ENCODE measurements at regions not wholly inside any gene's neighbourhood (a gene's known extent, or its start where the extent isn't known, plus 50 kb on each side); places are given as distances from the start of the nearest gene placed in this dataset.

DNA sequence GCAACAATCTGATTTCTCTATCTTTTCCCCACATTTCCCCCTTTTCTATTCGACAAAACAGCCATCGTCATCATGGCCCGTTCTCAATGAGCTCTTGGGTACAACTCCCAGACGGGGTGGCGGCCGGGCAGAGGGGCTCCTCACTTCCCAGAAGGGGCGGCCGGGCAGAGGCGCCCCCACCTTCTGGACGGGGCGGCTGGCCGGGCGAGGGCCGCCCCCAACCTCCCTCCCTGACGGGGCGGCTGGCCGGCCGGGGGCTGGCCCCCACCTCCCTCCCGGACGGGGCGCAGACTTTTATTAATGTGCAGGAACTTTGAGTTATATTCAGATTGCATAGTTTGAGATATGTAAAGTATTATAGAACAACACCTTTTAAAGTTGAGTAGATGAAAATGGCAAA lies 64.4 kb upstream of the HPGD start:
- DNase-seq = no peak
- Histone ChIP-seq H3K4me3 (ENCODE audit: low read length) (no peak overlapping the region), H3K4me1 (ENCODE audit: control insufficient read depth, insufficient read depth, low read length) (peaks cover 1% of the 10 kb centered on the region), H3K27me3 (ENCODE audit: control insufficient read depth, insufficient read depth) (no peaks in the 10 kb centered on the region), H3K27ac (ENCODE audit: low read length) (no peak overlapping the region), H3K9me3 (ENCODE audit: control insufficient read depth, low read length) (no peaks in the 10 kb centered on the region)
- ATAC-seq = no peak
- intact Hi-C loops (cut with DNase I) = no loop called here
- WGBS = 93% methylated on average over 21 of the region's 21 CpGs

GRCh38 chr4:174583056-174583455 lies 60.8 kb upstream of the HPGD start:
- WGBS = 87% methylated on average over 3 of the region's 3 CpGs
- no peak overlapping the region for H3K27ac ChIP-seq (ENCODE audit: low read length)
- intact Hi-C loops (cut with DNase I) = no loop called here
- no peak for ATAC-seq
- H3K27me3 ChIP-seq (ENCODE audit: control insufficient read depth, insufficient read depth) = no peaks in the 10 kb centered on the region
- no peak overlapping the region for H3K4me3 ChIP-seq (ENCODE audit: low read length)
- DNase-seq = no peak
- H3K9me3 ChIP-seq (ENCODE audit: control insufficient read depth, low read length) = no peaks in the 10 kb centered on the region
- no peaks in the 10 kb centered on the region for H3K4me1 ChIP-seq (ENCODE audit: control insufficient read depth, insufficient read depth, low read length)

- no peaks in the 10 kb centered on the region for H3K9me3 ChIP-seq (ENCODE audit: control insufficient read depth, low read length)
- H3K27me3 ChIP-seq (ENCODE audit: control insufficient read depth, insufficient read depth) = no peaks in the 10 kb centered on the region
- ATAC-seq = no peak
- intact Hi-C loops (cut with DNase I) = no loop called here
- no peak for DNase-seq
- H3K27ac ChIP-seq (ENCODE audit: low read length) = no peak overlapping the region
- H3K4me1 ChIP-seq (ENCODE audit: control insufficient read depth, insufficient read depth, low read length) = no peaks in the 10 kb centered on the region
- 75% methylated on average over 5 of the region's 5 CpGs for WGBS
- no peak overlapping the region for H3K4me3 ChIP-seq (ENCODE audit: low read length)
These were observed 60.2 kb upstream of the HPGD start for GRCh38 chr4:174582463-174582862.

DNA sequence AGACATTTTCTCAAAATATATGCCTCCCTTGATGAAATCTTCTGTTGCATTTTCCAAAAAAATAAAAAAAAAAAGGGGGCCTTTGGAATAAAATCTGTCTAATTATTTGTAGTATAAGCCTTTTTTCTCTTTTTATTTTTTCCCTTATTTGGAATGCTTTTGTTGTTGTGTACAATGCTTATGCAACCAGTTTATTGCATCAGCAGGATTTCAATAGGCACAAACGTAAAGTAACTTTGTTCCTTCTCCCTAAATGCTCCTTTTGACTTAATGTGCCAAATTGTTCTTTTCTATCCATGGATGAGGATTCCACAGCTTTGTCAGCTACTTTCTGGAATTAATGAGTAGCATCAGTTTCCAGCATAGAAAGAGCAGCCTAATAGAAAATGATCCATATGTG lies 59.6 kb upstream of the HPGD start:
- WGBS = 68% methylated on average over 1 of the region's 1 CpG
- ATAC-seq = no peak
- DNase-seq = no peak
- Histone ChIP-seq H3K4me3 (ENCODE audit: low read length) (no peak overlapping the region), H3K27me3 (ENCODE audit: control insufficient read depth, insufficient read depth) (no peaks in the 10 kb centered on the region), H3K27ac (ENCODE audit: low read length) (no peak overlapping the region), H3K4me1 (ENCODE audit: control insufficient read depth, insufficient read depth, low read length) (no peaks in the 10 kb centered on the region), H3K9me3 (ENCODE audit: control insufficient read depth, low read length) (no peaks in the 10 kb centered on the region)
- intact Hi-C loops (cut with DNase I) = no loop called here

DNA sequence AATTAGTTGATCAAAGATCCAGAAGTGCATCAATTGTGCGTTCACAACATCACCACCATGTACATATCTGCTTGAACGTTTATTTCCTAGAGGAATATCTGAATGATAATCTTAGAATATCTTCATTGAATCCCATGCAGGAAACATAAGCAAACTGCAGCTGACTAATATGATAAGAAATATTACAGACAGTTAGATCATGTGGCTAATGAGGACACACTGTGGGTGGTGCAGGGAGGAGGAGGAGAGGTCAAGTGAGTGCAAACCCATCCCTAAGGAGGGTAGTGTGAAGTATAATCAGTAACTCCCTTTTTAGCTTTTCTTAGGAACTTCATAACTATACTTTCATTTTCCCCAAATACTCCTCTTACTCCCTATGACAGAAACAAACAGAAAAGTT lies 58.3 kb upstream of the HPGD start:
- H3K4me1 ChIP-seq (ENCODE audit: control insufficient read depth, insufficient read depth, low read length) = no peaks in the 10 kb centered on the region
- WGBS = 38% methylated on average over 2 of the region's 2 CpGs
- no peaks in the 10 kb centered on the region for H3K9me3 ChIP-seq (ENCODE audit: control insufficient read depth, low read length)
- DNase-seq = no peak
- intact Hi-C loops (cut with DNase I) = no loop called here
- no peaks in the 10 kb centered on the region for H3K27me3 ChIP-seq (ENCODE audit: control insufficient read depth, insufficient read depth)
- H3K27ac ChIP-seq (ENCODE audit: low read length) = no peak overlapping the region
- H3K4me3 ChIP-seq (ENCODE audit: low read length) = no peak overlapping the region
- ATAC-seq = peak in 1 of 2 donors; percentile 56

- 71% methylated on average over 3 of the region's 3 CpGs for WGBS
- no peaks in the 10 kb centered on the region for H3K27me3 ChIP-seq (ENCODE audit: control insufficient read depth, insufficient read depth)
- no peaks in the 10 kb centered on the region for H3K9me3 ChIP-seq (ENCODE audit: control insufficient read depth, low read length)
- DNase-seq = no peak
- no peak overlapping the region for H3K4me3 ChIP-seq (ENCODE audit: low read length)
- H3K4me1 ChIP-seq (ENCODE audit: control insufficient read depth, insufficient read depth, low read length) = no peaks in the 10 kb centered on the region
- no peak overlapping the region for H3K27ac ChIP-seq (ENCODE audit: low read length)
- ATAC-seq = no peak
- intact Hi-C loops (cut with DNase I) = no loop called here
These were observed 57.1 kb upstream of the HPGD start for GRCh38 chr4:174579421-174579820.

- H3K4me3 ChIP-seq (ENCODE audit: low read length) = no peak overlapping the region
- ATAC-seq = no peak
- H3K27ac ChIP-seq (ENCODE audit: low read length) = no peak overlapping the region
- H3K4me1 ChIP-seq (ENCODE audit: control insufficient read depth, insufficient read depth, low read length) = no peaks in the 10 kb centered on the region
- H3K27me3 ChIP-seq (ENCODE audit: control insufficient read depth, insufficient read depth) = no peaks in the 10 kb centered on the region
- 76% methylated on average over 1 of the region's 1 CpG for WGBS
- no peak for DNase-seq
- H3K9me3 ChIP-seq (ENCODE audit: control insufficient read depth, low read length) = no peaks in the 10 kb centered on the region
- intact Hi-C loops (cut with DNase I) = no loop called here
These were observed 56.1 kb upstream of the HPGD start for GRCh38 chr4:174578366-174578765.

DNA sequence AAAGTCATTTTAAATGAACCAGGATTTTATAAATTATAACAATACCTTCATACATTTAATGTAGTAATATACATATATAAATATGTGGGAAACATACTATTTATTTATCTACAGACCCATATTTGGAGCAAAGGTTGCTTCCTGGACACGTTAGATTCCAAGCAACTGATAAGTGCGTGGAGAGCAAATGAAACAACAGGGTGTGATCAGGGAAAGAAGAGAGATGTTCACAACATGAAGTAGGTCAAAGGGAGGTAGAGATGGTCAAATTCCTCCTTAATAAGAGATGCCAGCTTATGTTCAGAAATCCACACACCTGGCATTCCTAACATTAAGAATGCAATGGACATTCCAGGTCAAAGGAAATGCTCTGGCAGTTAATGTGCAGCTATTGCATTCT lies 53.1 kb upstream of the HPGD start:
- no peaks in the 10 kb centered on the region for H3K27me3 ChIP-seq (ENCODE audit: control insufficient read depth, insufficient read depth)
- H3K9me3 ChIP-seq (ENCODE audit: control insufficient read depth, low read length) = no peaks in the 10 kb centered on the region
- no peak overlapping the region for H3K4me3 ChIP-seq (ENCODE audit: low read length)
- no peak for ATAC-seq
- no peaks in the 10 kb centered on the region for H3K4me1 ChIP-seq (ENCODE audit: control insufficient read depth, insufficient read depth, low read length)
- WGBS = 53% methylated on average over 2 of the region's 2 CpGs
- no peak overlapping the region for H3K27ac ChIP-seq (ENCODE audit: low read length)
- intact Hi-C loops (cut with DNase I) = no loop called here
- DNase-seq = no peak

All from right cardiac atrium (tissue), 5 donors.